ENCODE measurements at regions not wholly inside any gene's neighbourhood (a gene's known extent, or its start where the extent isn't known, plus 50 kb on each side); places are given as distances from the start of the nearest gene placed in this dataset.
"Not testable (repeated sequence)": the region's sequence is repeated elsewhere in the genome, so short reads cannot be mapped to it uniquely, and the experiment has no call there.

GRCh38 chr9:3659647-3660046 is 133.8 kb upstream of the RFX3 start:
- DNase-seq (ENCODE audit: low spot score): no peak

- DNase-seq (ENCODE audit: low spot score): no peak
Measured at GRCh38 chr9:3658964-3659363, 133.2 kb upstream of the RFX3 start.

- no peak for DNase-seq (ENCODE audit: low spot score)
Measured at GRCh38 chr9:3656224-3656623, 130.4 kb upstream of the RFX3 start.

GRCh38 chr9:3650994-3651622 is 125.3 kb upstream of the RFX3 start:
- no peak for DNase-seq (ENCODE audit: low spot score)

GRCh38 chr9:3648722-3649246 is 123.0 kb upstream of the RFX3 start:
- DNase-seq (ENCODE audit: low spot score): no peak

- no peak for DNase-seq (ENCODE audit: low spot score)
Measured at GRCh38 chr9:3648266-3648665, 122.5 kb upstream of the RFX3 start.

GRCh38 chr9:3647652-3648051 is 121.9 kb upstream of the RFX3 start:
- DNase-seq (ENCODE audit: low spot score): no peak

- DNase-seq (ENCODE audit: low spot score): no peak
Measured at GRCh38 chr9:3646226-3646625, 120.4 kb upstream of the RFX3 start.

GRCh38 chr9:3642075-3642474 is 116.3 kb upstream of the RFX3 start:
- not testable (repeated sequence) for DNase-seq (ENCODE audit: low spot score)

GRCh38 chr9:3629495-3629894 is 103.7 kb upstream of the RFX3 start:
- DNase-seq (ENCODE audit: low spot score): no peak

- no peak for DNase-seq (ENCODE audit: low spot score)
Measured at GRCh38 chr9:3628239-3628638, 102.4 kb upstream of the RFX3 start.

- no peak for DNase-seq (ENCODE audit: low spot score)
Measured at GRCh38 chr9:3608011-3608410, 82.2 kb upstream of the RFX3 start.

GRCh38 chr9:3600672-3601071 is 74.9 kb upstream of the RFX3 start:
- no peak for DNase-seq (ENCODE audit: low spot score)

- DNase-seq (ENCODE audit: low spot score): no peak
Measured at GRCh38 chr9:3597792-3598191, 72.0 kb upstream of the RFX3 start.

- no peak for DNase-seq (ENCODE audit: low spot score)
Measured at GRCh38 chr9:3586066-3586465, 60.3 kb upstream of the RFX3 start.

- DNase-seq (ENCODE audit: low spot score): peak; percentile 13
Measured at GRCh38 chr9:3585606-3586005, 59.8 kb upstream of the RFX3 start.

- peak; percentile 30 for DNase-seq (ENCODE audit: low spot score)
Measured at GRCh38 chr9:3578786-3579185, 53.0 kb upstream of the RFX3 start.

GRCh38 chr9:3576328-3576727 is 50.5 kb upstream of the RFX3 start:
- peak; percentile 25 for DNase-seq (ENCODE audit: low spot score)

- DNase-seq (ENCODE audit: low spot score): no peak
Measured at GRCh38 chr9:3575821-3576220, 50.0 kb upstream of the RFX3 start.

Data from putamen (tissue), 1 donor.